ENCODE measurements at regions not wholly inside any gene's neighbourhood (a gene's known extent, or its start where the extent isn't known, plus 50 kb on each side); places are given as distances from the start of the nearest gene placed in this dataset.

GRCh38 chr3:104452697-104453096 lies 914.0 kb upstream of the ALCAM start:
- Mint-ChIP-seq H3K4me3 (ENCODE audit: low read depth) (no peak overlapping the region), H3K9me3 (no peaks in the 10 kb centered on the region), H3K27me3 (ENCODE audit: low read depth) (no peaks in the 10 kb centered on the region), H3K4me1 (ENCODE audit: low read depth) (no peaks in the 10 kb centered on the region), H3K36me3 (ENCODE audit: low read depth) (no peaks in the 10 kb centered on the region), H3K27ac (no peak overlapping the region)
- intact Hi-C loops (cut with micrococcal nuclease), result no loop called here
- no peak for DNase-seq (ENCODE audit: low spot score)

DNA sequence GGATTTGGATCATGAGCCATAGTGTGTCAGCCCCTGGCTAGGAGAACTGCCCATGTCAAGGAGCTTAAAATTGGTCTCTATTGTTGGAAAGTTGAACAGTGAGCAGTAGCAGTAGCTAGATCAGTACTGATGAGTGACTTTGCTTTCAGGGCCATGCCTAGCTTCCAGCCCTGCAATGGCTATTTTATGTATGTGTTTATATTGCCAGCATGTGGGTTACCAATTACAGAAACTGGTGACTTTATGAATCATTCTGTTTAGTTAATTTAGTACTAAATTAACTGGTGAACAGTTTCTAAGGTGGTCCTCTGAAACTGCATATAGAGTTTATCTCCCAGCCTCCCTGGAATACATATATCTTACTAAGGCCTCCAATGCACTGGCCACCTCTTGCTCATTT lies 908.1 kb upstream of the ALCAM start:
- Mint-ChIP-seq H3K9me3 (no peaks in the 10 kb centered on the region), H3K27ac (no peak overlapping the region), H3K27me3 (ENCODE audit: low read depth) (no peaks in the 10 kb centered on the region), H3K4me3 (ENCODE audit: low read depth) (no peak overlapping the region), H3K36me3 (ENCODE audit: low read depth) (no peaks in the 10 kb centered on the region), H3K4me1 (ENCODE audit: low read depth) (no peaks in the 10 kb centered on the region)
- intact Hi-C loops (cut with micrococcal nuclease), result no loop called here
- DNase-seq (ENCODE audit: low spot score), result no peak

DNA sequence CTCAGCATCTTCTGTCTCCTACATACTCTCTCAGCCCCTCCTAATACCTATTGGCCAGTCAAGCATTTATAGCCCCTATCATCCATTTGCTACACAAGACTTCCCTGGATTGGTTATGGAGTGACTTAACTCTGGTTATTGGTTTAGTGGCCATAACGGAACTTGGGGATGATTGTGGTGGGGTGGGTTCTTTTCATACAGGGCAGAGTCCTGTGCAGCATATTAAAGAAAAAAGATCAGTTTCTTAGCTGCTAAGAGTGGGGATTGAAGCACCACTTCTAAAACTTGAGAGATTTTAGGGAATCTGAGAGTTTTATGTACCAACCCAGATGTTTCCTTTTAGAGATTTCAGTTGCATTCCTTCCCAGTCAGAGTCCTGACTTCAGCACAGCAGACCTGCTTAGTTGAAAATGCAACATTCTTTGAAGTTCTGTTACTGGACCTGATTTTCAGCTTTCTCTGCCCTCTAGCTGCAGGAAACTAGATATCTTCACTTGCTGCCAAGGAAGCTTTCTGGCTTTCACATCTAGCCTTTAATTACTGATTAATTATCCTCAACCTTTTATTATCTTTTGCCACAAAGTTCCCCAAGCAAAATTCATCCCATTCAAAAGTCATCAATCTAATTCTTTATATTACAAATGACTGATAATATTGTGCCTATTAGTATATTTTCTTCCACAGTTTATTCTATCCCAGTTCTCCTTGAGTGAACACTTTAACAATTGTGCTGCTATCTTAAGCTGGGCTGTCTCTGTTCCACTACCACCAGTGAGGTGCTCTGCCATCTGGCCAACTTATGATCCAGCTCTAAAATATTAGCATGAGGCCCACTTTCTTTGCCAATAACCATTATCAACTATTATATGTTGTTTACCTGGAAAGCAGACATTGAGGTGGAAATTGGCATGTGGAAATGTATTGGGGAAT lies 906.0 kb upstream of the ALCAM start:
- H3K4me3 Mint-ChIP-seq (ENCODE audit: low read depth), result no peak overlapping the region
- H3K4me1 Mint-ChIP-seq (ENCODE audit: low read depth), result no peaks in the 10 kb centered on the region
- peaks cover 3% of the 10 kb centered on the region for H3K9me3 Mint-ChIP-seq
- no peak for DNase-seq (ENCODE audit: low spot score)
- no peaks in the 10 kb centered on the region for H3K36me3 Mint-ChIP-seq (ENCODE audit: low read depth)
- intact Hi-C loops (cut with micrococcal nuclease), result no loop called here
- no peak overlapping the region for H3K27ac Mint-ChIP-seq
- no peaks in the 10 kb centered on the region for H3K27me3 Mint-ChIP-seq (ENCODE audit: low read depth)

DNA sequence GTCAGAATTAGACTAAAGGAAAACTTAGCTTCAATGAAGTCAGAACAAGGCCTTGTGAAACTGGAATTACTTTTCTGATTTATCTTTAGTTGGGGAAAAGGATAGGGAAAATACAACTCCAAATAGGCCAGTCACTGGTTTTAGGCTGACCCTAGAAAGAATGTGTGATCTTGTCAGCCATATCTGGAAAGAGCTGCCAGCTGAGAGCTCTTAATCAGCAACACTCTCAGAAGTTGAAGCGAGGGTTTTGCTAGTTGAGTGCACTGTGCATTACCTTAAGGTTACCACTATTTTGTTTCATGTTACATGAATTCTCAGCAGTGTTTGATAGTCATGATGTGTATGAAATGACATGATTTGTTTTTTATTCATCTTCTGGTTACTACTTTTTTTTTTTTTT lies 905.3 kb upstream of the ALCAM start:
- H3K9me3 Mint-ChIP-seq, result peaks cover 3% of the 10 kb centered on the region
- no peak for DNase-seq (ENCODE audit: low spot score)
- no peak overlapping the region for H3K4me3 Mint-ChIP-seq (ENCODE audit: low read depth)
- intact Hi-C loops (cut with micrococcal nuclease), result no loop called here
- no peak overlapping the region for H3K27ac Mint-ChIP-seq
- H3K4me1 Mint-ChIP-seq (ENCODE audit: low read depth), result no peaks in the 10 kb centered on the region
- H3K36me3 Mint-ChIP-seq (ENCODE audit: low read depth), result no peaks in the 10 kb centered on the region
- H3K27me3 Mint-ChIP-seq (ENCODE audit: low read depth), result no peaks in the 10 kb centered on the region

DNA sequence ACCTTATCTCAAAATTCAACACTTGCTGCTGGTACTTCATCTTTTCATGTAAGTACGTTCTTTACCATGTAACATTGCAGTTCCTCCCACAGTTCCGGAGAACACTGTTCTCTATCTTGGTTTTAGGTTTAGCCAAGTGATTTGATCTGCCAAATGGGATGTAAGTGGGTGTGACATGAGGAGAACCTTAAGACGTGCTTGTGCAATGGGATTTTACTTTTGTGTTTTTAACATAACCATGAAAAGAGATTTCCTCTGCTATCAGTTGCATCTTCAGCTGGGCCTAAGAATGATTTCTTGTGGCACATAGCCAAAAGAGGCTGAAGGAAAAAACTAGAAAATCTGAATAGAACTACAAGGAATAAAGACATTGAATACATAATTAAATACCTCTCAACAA lies 894.5 kb upstream of the ALCAM start:
- peaks cover 6% of the 10 kb centered on the region for H3K9me3 Mint-ChIP-seq

GRCh38 chr3:104474011-104474410 lies 892.7 kb upstream of the ALCAM start:
- intact Hi-C loops (cut with micrococcal nuclease), result no loop called here
- no peak for DNase-seq (ENCODE audit: low spot score)
- H3K4me1 Mint-ChIP-seq (ENCODE audit: low read depth), result no peaks in the 10 kb centered on the region
- no peak overlapping the region for H3K4me3 Mint-ChIP-seq (ENCODE audit: low read depth)
- H3K36me3 Mint-ChIP-seq (ENCODE audit: low read depth), result no peaks in the 10 kb centered on the region
- no peaks in the 10 kb centered on the region for H3K27me3 Mint-ChIP-seq (ENCODE audit: low read depth)
- no peak overlapping the region for H3K27ac Mint-ChIP-seq
- peaks cover 6% of the 10 kb centered on the region for H3K9me3 Mint-ChIP-seq

More for the DNA sequence above, 894.5 kb upstream of the ALCAM start:
- H3K4me1 Mint-ChIP-seq (ENCODE audit: low read depth), result no peaks in the 10 kb centered on the region
- H3K4me3 Mint-ChIP-seq (ENCODE audit: low read depth), result no peak overlapping the region
- H3K27ac Mint-ChIP-seq, result no peak overlapping the region
- DNase-seq (ENCODE audit: low spot score), result no peak
- H3K36me3 Mint-ChIP-seq (ENCODE audit: low read depth), result no peaks in the 10 kb centered on the region
- intact Hi-C loops (cut with micrococcal nuclease), result no loop called here
- no peaks in the 10 kb centered on the region for H3K27me3 Mint-ChIP-seq (ENCODE audit: low read depth)

- Mint-ChIP-seq H3K27ac (no peak overlapping the region), H3K9me3 (no peaks in the 10 kb centered on the region), H3K4me3 (ENCODE audit: low read depth) (no peak overlapping the region), H3K4me1 (ENCODE audit: low read depth) (no peaks in the 10 kb centered on the region), H3K36me3 (ENCODE audit: low read depth) (no peaks in the 10 kb centered on the region), H3K27me3 (ENCODE audit: low read depth) (no peaks in the 10 kb centered on the region)
- intact Hi-C loops (cut with micrococcal nuclease), result no loop called here
- DNase-seq (ENCODE audit: low spot score), result no peak
These were observed 863.7 kb upstream of the ALCAM start for GRCh38 chr3:104503022-104503421.

DNA sequence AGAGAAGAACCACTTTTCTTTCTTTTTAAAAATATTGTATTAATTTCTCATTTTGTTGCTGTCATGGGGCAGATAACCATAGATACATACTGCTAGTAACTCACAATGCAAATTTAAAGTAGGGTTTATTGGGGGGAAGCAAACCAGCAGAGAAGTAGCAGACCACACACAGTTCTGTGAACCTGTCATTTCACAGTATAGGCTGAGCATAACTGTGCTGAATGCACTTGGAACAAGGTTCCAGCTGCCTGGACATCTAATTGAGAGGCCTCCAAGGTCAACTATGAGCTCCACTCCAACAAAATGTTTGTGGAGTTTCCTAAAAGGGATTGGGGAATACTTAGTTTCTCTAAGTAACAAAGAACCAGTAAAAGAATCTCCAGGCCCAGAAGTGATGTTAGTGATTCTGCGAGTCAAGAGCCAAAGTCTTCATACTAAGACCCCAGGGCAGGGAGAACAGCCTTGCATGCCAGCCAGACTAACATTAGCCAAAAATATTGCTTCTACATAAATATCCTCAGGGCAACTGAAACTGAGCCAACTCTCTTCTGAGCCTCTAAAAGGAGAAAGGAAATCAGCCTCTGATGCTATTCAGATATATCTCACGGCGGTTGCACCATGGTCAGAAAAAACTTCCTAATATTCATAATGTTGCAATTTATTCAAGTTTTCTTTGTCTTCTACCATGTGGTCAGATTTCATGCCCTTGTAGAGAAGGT lies 856.4 kb upstream of the ALCAM start:
- Mint-ChIP-seq H3K27ac (no peak overlapping the region), H3K36me3 (ENCODE audit: low read depth) (no peaks in the 10 kb centered on the region), H3K4me1 (ENCODE audit: low read depth) (no peaks in the 10 kb centered on the region), H3K4me3 (ENCODE audit: low read depth) (no peak overlapping the region), H3K27me3 (ENCODE audit: low read depth) (no peaks in the 10 kb centered on the region), H3K9me3 (no peaks in the 10 kb centered on the region)
- intact Hi-C loops (cut with micrococcal nuclease), result no loop called here
- no peak for DNase-seq (ENCODE audit: low spot score)

DNA sequence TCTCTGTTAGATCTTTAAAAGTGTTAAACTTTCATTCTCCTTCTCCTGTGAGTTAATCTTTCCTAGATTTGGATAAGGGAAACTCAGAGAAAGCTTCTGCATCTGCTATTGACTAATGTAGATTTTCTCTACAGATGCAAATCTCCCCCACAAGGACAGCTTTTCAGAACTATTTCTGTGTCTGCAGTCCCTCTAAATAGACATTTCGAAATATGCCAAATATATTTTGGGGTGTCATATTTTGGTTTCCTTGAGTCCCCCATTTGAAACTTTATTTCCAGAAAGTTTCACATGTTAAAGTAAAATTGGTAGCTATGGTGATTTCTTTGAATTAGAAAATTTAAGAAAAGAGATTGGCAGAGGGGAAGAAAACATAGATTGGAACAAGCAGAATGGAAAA lies 852.3 kb upstream of the ALCAM start:
- H3K4me3 Mint-ChIP-seq (ENCODE audit: low read depth), result no peak overlapping the region
- no peaks in the 10 kb centered on the region for H3K4me1 Mint-ChIP-seq (ENCODE audit: low read depth)
- no peaks in the 10 kb centered on the region for H3K36me3 Mint-ChIP-seq (ENCODE audit: low read depth)
- no peaks in the 10 kb centered on the region for H3K27me3 Mint-ChIP-seq (ENCODE audit: low read depth)
- intact Hi-C loops (cut with micrococcal nuclease), result no loop called here
- H3K27ac Mint-ChIP-seq, result no peak overlapping the region
- DNase-seq (ENCODE audit: low spot score), result no peak
- H3K9me3 Mint-ChIP-seq, result no peaks in the 10 kb centered on the region

GRCh38 chr3:104514776-104515175 lies 851.9 kb upstream of the ALCAM start:
- no peaks in the 10 kb centered on the region for H3K36me3 Mint-ChIP-seq (ENCODE audit: low read depth)
- H3K4me3 Mint-ChIP-seq (ENCODE audit: low read depth), result no peak overlapping the region
- no peak for DNase-seq (ENCODE audit: low spot score)
- no peaks in the 10 kb centered on the region for H3K4me1 Mint-ChIP-seq (ENCODE audit: low read depth)
- intact Hi-C loops (cut with micrococcal nuclease), result no loop called here
- H3K27ac Mint-ChIP-seq, result no peak overlapping the region
- H3K27me3 Mint-ChIP-seq (ENCODE audit: low read depth), result no peaks in the 10 kb centered on the region
- no peaks in the 10 kb centered on the region for H3K9me3 Mint-ChIP-seq

DNA sequence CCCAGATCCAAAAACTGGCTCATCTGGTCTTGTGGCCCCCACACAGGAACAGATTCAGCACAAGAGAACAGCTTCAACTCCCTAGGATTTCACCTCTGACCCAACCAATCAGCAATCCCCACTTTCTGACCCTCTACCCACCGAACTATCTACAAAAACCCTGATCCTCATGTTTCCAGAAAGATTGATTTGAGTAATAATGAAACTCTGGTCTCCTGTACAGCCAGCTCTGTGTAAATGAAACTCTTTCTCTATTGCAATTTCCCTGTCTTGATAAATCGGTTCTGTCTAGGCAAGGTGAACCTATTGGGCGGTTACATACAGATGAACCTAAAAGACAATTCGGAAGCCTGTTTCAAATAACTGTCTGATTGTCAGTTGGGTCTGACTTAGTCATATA lies 847.6 kb upstream of the ALCAM start:
- intact Hi-C loops (cut with micrococcal nuclease), result no loop called here

GRCh38 chr3:104519468-104520227 lies 847.1 kb upstream of the ALCAM start:
- Mint-ChIP-seq H3K27ac (no peak overlapping the region), H3K4me3 (ENCODE audit: low read depth) (no peak overlapping the region), H3K27me3 (ENCODE audit: low read depth) (no peaks in the 10 kb centered on the region), H3K4me1 (ENCODE audit: low read depth) (no peaks in the 10 kb centered on the region), H3K36me3 (ENCODE audit: low read depth) (no peaks in the 10 kb centered on the region), H3K9me3 (no peaks in the 10 kb centered on the region)
- DNase-seq (ENCODE audit: low spot score), result no peak
- intact Hi-C loops (cut with micrococcal nuclease), result no loop called here

More for the DNA sequence above, 847.6 kb upstream of the ALCAM start:
- Mint-ChIP-seq H3K4me1 (ENCODE audit: low read depth) (no peaks in the 10 kb centered on the region), H3K36me3 (ENCODE audit: low read depth) (no peaks in the 10 kb centered on the region), H3K4me3 (ENCODE audit: low read depth) (no peak overlapping the region), H3K27me3 (ENCODE audit: low read depth) (no peaks in the 10 kb centered on the region), H3K9me3 (no peaks in the 10 kb centered on the region), H3K27ac (no peak overlapping the region)
- DNase-seq (ENCODE audit: low spot score), result no peak

- no peak overlapping the region for H3K4me3 Mint-ChIP-seq (ENCODE audit: low read depth)
- no peak overlapping the region for H3K27ac Mint-ChIP-seq
- no peaks in the 10 kb centered on the region for H3K4me1 Mint-ChIP-seq (ENCODE audit: low read depth)
- no peak for DNase-seq (ENCODE audit: low spot score)
- H3K27me3 Mint-ChIP-seq (ENCODE audit: low read depth), result no peaks in the 10 kb centered on the region
- intact Hi-C loops (cut with micrococcal nuclease), result no loop called here
- H3K9me3 Mint-ChIP-seq, result no peaks in the 10 kb centered on the region
- H3K36me3 Mint-ChIP-seq (ENCODE audit: low read depth), result no peaks in the 10 kb centered on the region
These were observed 846.5 kb upstream of the ALCAM start for GRCh38 chr3:104520228-104520655.

Data from activated T-helper 2 cell treated with anti-CD3 and anti-CD28 coated beads, Interferon-gamma antibody, Interleukin-2, Interleukin-4, amounts not matched to agents 10 μg/mL and 5 μg/mL and 100 μg/mL, durations not matched to agents 14 hours and 24 hours and 36 hours (primary cell).